ENCODE measurements at regions not wholly inside any gene's neighbourhood (a gene's known extent, or its start where the extent isn't known, plus 50 kb on each side); places are given as distances from the start of the nearest gene placed in this dataset.

- Histone ChIP-seq H3K4me3 (ENCODE audit: low read depth in 1 of 2, low read length in 2 of 2) (no peak overlapping the region), H3K27me3 (ENCODE audit: control insufficient read depth in 1 of 2, insufficient read depth in 2 of 2, low read length in 2 of 2) (no peaks in the 10 kb centered on the region), H3K9me3 (ENCODE audit: control insufficient read depth in 1 of 2, low read length in 2 of 2) (peaks cover 8% of the 10 kb centered on the region in 2 donors), H3K36me3 (ENCODE audit: control insufficient read depth in 1 of 2, insufficient read depth in 2 of 2, low read length in 2 of 2) (no peaks in the 10 kb centered on the region), H3K9ac (ENCODE audit: low read depth in 1 of 2, low read length in 2 of 2) (no peak overlapping the region), H3K27ac (ENCODE audit: low read depth, low read length) (no peak overlapping the region), H3K4me1 (ENCODE audit: control insufficient read depth in 1 of 2, insufficient read depth in 2 of 2, low read length in 2 of 2) (peaks cover 0 to 9% of the 10 kb centered on the region in 2 donors)
Measured at GRCh38 chr5:118653183-118653582, 335.2 kb downstream of the DTWD2 start.

- Histone ChIP-seq H3K9ac (ENCODE audit: low read depth in 1 of 2, low read length in 2 of 2) (no peak overlapping the region), H3K36me3 (ENCODE audit: control insufficient read depth in 1 of 2, insufficient read depth in 2 of 2, low read length in 2 of 2) (no peaks in the 10 kb centered on the region), H3K9me3 (ENCODE audit: control insufficient read depth in 1 of 2, low read length in 2 of 2) (no peaks in the 10 kb centered on the region), H3K4me1 (ENCODE audit: control insufficient read depth in 1 of 2, insufficient read depth in 2 of 2, low read length in 2 of 2) (peaks cover 6 to 15% of the 10 kb centered on the region in 2 donors), H3K27me3 (ENCODE audit: control insufficient read depth in 1 of 2, insufficient read depth in 2 of 2, low read length in 2 of 2) (no peaks in the 10 kb centered on the region), H3K27ac (ENCODE audit: low read depth, low read length) (no peak overlapping the region), H3K4me3 (ENCODE audit: low read depth in 1 of 2, low read length in 2 of 2) (no peak overlapping the region)
Measured at GRCh38 chr5:118651002-118651401, 337.3 kb downstream of the DTWD2 start.

GRCh38 chr5:118647587-118647986 lies 340.8 kb downstream of the DTWD2 start:
- Histone ChIP-seq H3K27ac (ENCODE audit: low read depth, low read length) (no peak overlapping the region), H3K4me1 (ENCODE audit: control insufficient read depth in 1 of 2, insufficient read depth in 2 of 2, low read length in 2 of 2) (peaks cover 6 to 15% of the 10 kb centered on the region in 2 donors), H3K9ac (ENCODE audit: low read depth in 1 of 2, low read length in 2 of 2) (no peak overlapping the region), H3K27me3 (ENCODE audit: control insufficient read depth in 1 of 2, insufficient read depth in 2 of 2, low read length in 2 of 2) (no peaks in the 10 kb centered on the region), H3K9me3 (ENCODE audit: control insufficient read depth in 1 of 2, low read length in 2 of 2) (no peaks in the 10 kb centered on the region), H3K4me3 (ENCODE audit: low read depth in 1 of 2, low read length in 2 of 2) (no peak overlapping the region), H3K36me3 (ENCODE audit: control insufficient read depth in 1 of 2, insufficient read depth in 2 of 2, low read length in 2 of 2) (no peaks in the 10 kb centered on the region)

GRCh38 chr5:118646917-118647316 lies 341.4 kb downstream of the DTWD2 start:
- Histone ChIP-seq H3K27ac (ENCODE audit: low read depth, low read length) (no peak overlapping the region), H3K9me3 (ENCODE audit: control insufficient read depth in 1 of 2, low read length in 2 of 2) (peaks cover 0 to 1% of the 10 kb centered on the region in 2 donors), H3K4me1 (ENCODE audit: control insufficient read depth in 1 of 2, insufficient read depth in 2 of 2, low read length in 2 of 2) (peaks cover 6 to 15% of the 10 kb centered on the region in 2 donors), H3K9ac (ENCODE audit: low read depth in 1 of 2, low read length in 2 of 2) (no peak overlapping the region), H3K36me3 (ENCODE audit: control insufficient read depth in 1 of 2, insufficient read depth in 2 of 2, low read length in 2 of 2) (no peaks in the 10 kb centered on the region), H3K4me3 (ENCODE audit: low read depth in 1 of 2, low read length in 2 of 2) (no peak overlapping the region), H3K27me3 (ENCODE audit: control insufficient read depth in 1 of 2, insufficient read depth in 2 of 2, low read length in 2 of 2) (no peaks in the 10 kb centered on the region)

- Histone ChIP-seq H3K9me3 (ENCODE audit: control insufficient read depth in 1 of 2, low read length in 2 of 2) (peaks cover 0 to 15% of the 10 kb centered on the region in 2 donors), H3K36me3 (ENCODE audit: control insufficient read depth in 1 of 2, insufficient read depth in 2 of 2, low read length in 2 of 2) (no peaks in the 10 kb centered on the region), H3K4me1 (ENCODE audit: control insufficient read depth in 1 of 2, insufficient read depth in 2 of 2, low read length in 2 of 2) (peaks cover 0 to 13% of the 10 kb centered on the region in 2 donors), H3K27ac (ENCODE audit: low read depth, low read length) (no peak overlapping the region), H3K4me3 (ENCODE audit: low read depth in 1 of 2, low read length in 2 of 2) (peak overlapping the region; percentile 5 to 29), H3K27me3 (ENCODE audit: control insufficient read depth in 1 of 2, insufficient read depth in 2 of 2, low read length in 2 of 2) (no peaks in the 10 kb centered on the region), H3K9ac (ENCODE audit: low read depth in 1 of 2, low read length in 2 of 2) (no peak overlapping the region)
Measured at GRCh38 chr5:118637947-118638670, 350.2 kb downstream of the DTWD2 start.

- H3K4me1 ChIP-seq (ENCODE audit: control insufficient read depth in 1 of 2, insufficient read depth in 2 of 2, low read length in 2 of 2) = no peaks in the 10 kb centered on the region
- no peak overlapping the region for H3K9ac ChIP-seq (ENCODE audit: low read depth in 1 of 2, low read length in 2 of 2)
- H3K4me3 ChIP-seq (ENCODE audit: low read depth in 1 of 2, low read length in 2 of 2) = no peak overlapping the region
- H3K27me3 ChIP-seq (ENCODE audit: control insufficient read depth in 1 of 2, insufficient read depth in 2 of 2, low read length in 2 of 2) = no peaks in the 10 kb centered on the region
- no peaks in the 10 kb centered on the region for H3K9me3 ChIP-seq (ENCODE audit: control insufficient read depth in 1 of 2, low read length in 2 of 2)
- no peaks in the 10 kb centered on the region for H3K36me3 ChIP-seq (ENCODE audit: control insufficient read depth in 1 of 2, insufficient read depth in 2 of 2, low read length in 2 of 2)
- H3K27ac ChIP-seq (ENCODE audit: low read depth, low read length) = no peak overlapping the region
Measured at GRCh38 chr5:118628660-118629354, 359.5 kb downstream of the DTWD2 start.

- no peaks in the 10 kb centered on the region for H3K9me3 ChIP-seq (ENCODE audit: control insufficient read depth in 1 of 2, low read length in 2 of 2)
- no peaks in the 10 kb centered on the region for H3K4me1 ChIP-seq (ENCODE audit: control insufficient read depth in 1 of 2, insufficient read depth in 2 of 2, low read length in 2 of 2)
- H3K4me3 ChIP-seq (ENCODE audit: low read depth in 1 of 2, low read length in 2 of 2) = no peak overlapping the region
- H3K36me3 ChIP-seq (ENCODE audit: control insufficient read depth in 1 of 2, insufficient read depth in 2 of 2, low read length in 2 of 2) = no peaks in the 10 kb centered on the region
- no peak overlapping the region for H3K27ac ChIP-seq (ENCODE audit: low read depth, low read length)
- no peak overlapping the region for H3K9ac ChIP-seq (ENCODE audit: low read depth in 1 of 2, low read length in 2 of 2)
- no peaks in the 10 kb centered on the region for H3K27me3 ChIP-seq (ENCODE audit: control insufficient read depth in 1 of 2, insufficient read depth in 2 of 2, low read length in 2 of 2)
Measured at GRCh38 chr5:118620233-118620632, 368.1 kb downstream of the DTWD2 start.

GRCh38 chr5:118619823-118620222 lies 368.5 kb downstream of the DTWD2 start:
- no peaks in the 10 kb centered on the region for H3K9me3 ChIP-seq (ENCODE audit: control insufficient read depth in 1 of 2, low read length in 2 of 2)
- H3K36me3 ChIP-seq (ENCODE audit: control insufficient read depth in 1 of 2, insufficient read depth in 2 of 2, low read length in 2 of 2) = no peaks in the 10 kb centered on the region
- no peak overlapping the region for H3K9ac ChIP-seq (ENCODE audit: low read depth in 1 of 2, low read length in 2 of 2)
- no peak overlapping the region for H3K27ac ChIP-seq (ENCODE audit: low read depth, low read length)
- no peaks in the 10 kb centered on the region for H3K4me1 ChIP-seq (ENCODE audit: control insufficient read depth in 1 of 2, insufficient read depth in 2 of 2, low read length in 2 of 2)
- H3K4me3 ChIP-seq (ENCODE audit: low read depth in 1 of 2, low read length in 2 of 2) = no peak overlapping the region
- no peaks in the 10 kb centered on the region for H3K27me3 ChIP-seq (ENCODE audit: control insufficient read depth in 1 of 2, insufficient read depth in 2 of 2, low read length in 2 of 2)

GRCh38 chr5:118616281-118616680 lies 372.1 kb downstream of the DTWD2 start:
- no peak overlapping the region for H3K27ac ChIP-seq (ENCODE audit: low read depth, low read length)
- H3K27me3 ChIP-seq (ENCODE audit: control insufficient read depth in 1 of 2, insufficient read depth in 2 of 2, low read length in 2 of 2) = no peaks in the 10 kb centered on the region
- H3K4me3 ChIP-seq (ENCODE audit: low read depth in 1 of 2, low read length in 2 of 2) = no peak overlapping the region
- H3K9ac ChIP-seq (ENCODE audit: low read depth in 1 of 2, low read length in 2 of 2) = no peak overlapping the region
- H3K4me1 ChIP-seq (ENCODE audit: control insufficient read depth in 1 of 2, insufficient read depth in 2 of 2, low read length in 2 of 2) = no peaks in the 10 kb centered on the region
- no peaks in the 10 kb centered on the region for H3K36me3 ChIP-seq (ENCODE audit: control insufficient read depth in 1 of 2, insufficient read depth in 2 of 2, low read length in 2 of 2)
- no peaks in the 10 kb centered on the region for H3K9me3 ChIP-seq (ENCODE audit: control insufficient read depth in 1 of 2, low read length in 2 of 2)

GRCh38 chr5:118614731-118615456 lies 373.5 kb downstream of the DTWD2 start:
- Histone ChIP-seq H3K4me3 (ENCODE audit: low read depth in 1 of 2, low read length in 2 of 2) (no peak overlapping the region), H3K27ac (ENCODE audit: low read depth, low read length) (no peak overlapping the region), H3K27me3 (ENCODE audit: control insufficient read depth in 1 of 2, insufficient read depth in 2 of 2, low read length in 2 of 2) (no peaks in the 10 kb centered on the region), H3K4me1 (ENCODE audit: control insufficient read depth in 1 of 2, insufficient read depth in 2 of 2, low read length in 2 of 2) (no peaks in the 10 kb centered on the region), H3K9me3 (ENCODE audit: control insufficient read depth in 1 of 2, low read length in 2 of 2) (no peaks in the 10 kb centered on the region), H3K36me3 (ENCODE audit: control insufficient read depth in 1 of 2, insufficient read depth in 2 of 2, low read length in 2 of 2) (no peaks in the 10 kb centered on the region), H3K9ac (ENCODE audit: low read depth in 1 of 2, low read length in 2 of 2) (no peak overlapping the region)
